ENCODE measurements at regions not wholly inside any gene's neighbourhood (a gene's known extent, or its start where the extent isn't known, plus 50 kb on each side); places are given as distances from the start of the nearest gene placed in this dataset.

DNA sequence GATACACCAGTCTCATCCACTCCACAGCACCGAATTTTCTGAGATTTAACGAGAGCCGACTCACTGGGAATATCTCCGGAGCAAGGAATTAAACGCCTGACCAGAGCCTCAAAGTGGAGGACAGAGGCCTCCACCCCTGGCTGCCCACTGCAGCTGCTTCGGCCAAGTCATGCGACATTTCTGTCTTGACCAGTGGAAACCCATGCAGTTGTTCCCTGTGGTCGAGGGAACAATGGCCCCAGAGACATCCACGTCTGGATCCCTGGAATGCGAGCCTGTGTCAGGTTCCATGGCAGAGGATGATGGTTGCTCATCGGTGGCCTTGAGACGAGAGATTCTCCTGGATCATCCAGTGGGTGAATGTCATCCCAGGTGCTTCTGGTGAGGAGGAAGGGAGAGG is 65.7 kb upstream of the INSIG1 start:
- TF ChIP-seq, protein P1, sequence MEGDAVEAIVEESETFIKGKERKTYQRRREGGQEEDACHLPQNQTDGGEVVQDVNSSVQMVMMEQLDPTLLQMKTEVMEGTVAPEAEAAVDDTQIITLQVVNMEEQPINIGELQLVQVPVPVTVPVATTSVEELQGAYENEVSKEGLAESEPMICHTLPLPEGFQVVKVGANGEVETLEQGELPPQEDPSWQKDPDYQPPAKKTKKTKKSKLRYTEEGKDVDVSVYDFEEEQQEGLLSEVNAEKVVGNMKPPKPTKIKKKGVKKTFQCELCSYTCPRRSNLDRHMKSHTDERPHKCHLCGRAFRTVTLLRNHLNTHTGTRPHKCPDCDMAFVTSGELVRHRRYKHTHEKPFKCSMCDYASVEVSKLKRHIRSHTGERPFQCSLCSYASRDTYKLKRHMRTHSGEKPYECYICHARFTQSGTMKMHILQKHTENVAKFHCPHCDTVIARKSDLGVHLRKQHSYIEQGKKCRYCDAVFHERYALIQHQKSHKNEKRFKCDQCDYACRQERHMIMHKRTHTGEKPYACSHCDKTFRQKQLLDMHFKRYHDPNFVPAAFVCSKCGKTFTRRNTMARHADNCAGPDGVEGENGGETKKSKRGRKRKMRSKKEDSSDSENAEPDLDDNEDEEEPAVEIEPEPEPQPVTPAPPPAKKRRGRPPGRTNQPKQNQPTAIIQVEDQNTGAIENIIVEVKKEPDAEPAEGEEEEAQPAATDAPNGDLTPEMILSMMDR (IDR thresholded peaks at IDR 0.05), result no peak
- TF ChIP-seq POLR2AphosphoS5 (IDR thresholded peaks at IDR 0.05), result no peak
